G401 (cell line): ENCODE measurements at regions not wholly inside any gene's neighbourhood (a gene's known extent, or its start where the extent isn't known, plus 50 kb on each side); places are given as distances from the start of the nearest gene placed in this dataset.

Experiments used
- DNase-seq: peaks from one replicate; pipeline ENCODE4 v3.0.0-alpha.2; 2015; ENCODE audit warnings: low spot score
- in situ Hi-C: cut with HindIII; loops from 2 replicates; pipeline ENCODE4 v1.10.0; 2016; ENCODE audit warnings: low sequenced_read_pairs, mixed read lengths

GRCh38 chr12:95408201-95408600, 65.8 kb upstream of the METAP2 start:
- DNase-seq = no peak
- in situ Hi-C loops = no loop called here

- in situ Hi-C loops = no loop called here
- no peak for DNase-seq
Measured at GRCh38 chr12:95411057-95411456, 62.9 kb upstream of the METAP2 start.

GRCh38 chr12:95411466-95411865, 62.5 kb upstream of the METAP2 start:
- in situ Hi-C loops = no loop called here
- DNase-seq = no peak

GRCh38 chr12:95412482-95413311, 61.3 kb upstream of the METAP2 start:
- DNase-seq = no peak
- in situ Hi-C loops = no loop called here

GRCh38 chr12:95413576-95413975, 60.4 kb upstream of the METAP2 start:
- DNase-seq = no peak
- in situ Hi-C loops = no loop called here

GRCh38 chr12:95415451-95415850, 58.5 kb upstream of the METAP2 start:
- in situ Hi-C loops = no loop called here
- DNase-seq = no peak

- in situ Hi-C loops = no loop called here
- no peak for DNase-seq
Measured at GRCh38 chr12:95416111-95416636, 57.8 kb upstream of the METAP2 start.

GRCh38 chr12:95417372-95417771, 56.6 kb upstream of the METAP2 start:
- in situ Hi-C loops = no loop called here
- no peak for DNase-seq

- peak; percentile 17 for DNase-seq
- in situ Hi-C loops = no loop called here
Measured at GRCh38 chr12:95418142-95418541, 55.8 kb upstream of the METAP2 start.
